ENCODE measurements at regions not wholly inside any gene's neighbourhood (a gene's known extent, or its start where the extent isn't known, plus 50 kb on each side); places are given as distances from the start of the nearest gene placed in this dataset.
"Not testable (repeated sequence)": the region's sequence is repeated elsewhere in the genome, so short reads cannot be mapped to it uniquely, and the experiment has no call there.

- not testable (repeated sequence) for DNase-seq (ENCODE audit: low read depth in 2 of 2)
Observed at GRCh38 chr7:35853194-35853593, 52.3 kb downstream of the SEPTIN7 start.

GRCh38 chr7:35854311-35854710 is 53.5 kb downstream of the SEPTIN7 start:
- DNase-seq (ENCODE audit: low read depth in 2 of 2): no peak

GRCh38 chr7:35856175-35856574 is 55.3 kb downstream of the SEPTIN7 start:
- DNase-seq (ENCODE audit: low read depth in 2 of 2): no peak

GRCh38 chr7:35860664-35861063 is 59.8 kb downstream of the SEPTIN7 start:
- no peak for DNase-seq (ENCODE audit: low read depth in 2 of 2)

GRCh38 chr7:35865287-35865686 is 64.4 kb downstream of the SEPTIN7 start:
- DNase-seq (ENCODE audit: low read depth in 2 of 2): no peak

GRCh38 chr7:35866186-35866585 is 65.3 kb downstream of the SEPTIN7 start:
- DNase-seq (ENCODE audit: low read depth in 2 of 2): no peak

GRCh38 chr7:35869117-35869516 is 68.3 kb downstream of the SEPTIN7 start:
- not testable (repeated sequence) for DNase-seq (ENCODE audit: low read depth in 2 of 2)

GRCh38 chr7:35869810-35870209 is 69.0 kb downstream of the SEPTIN7 start:
- DNase-seq (ENCODE audit: low read depth in 2 of 2): no peak

GRCh38 chr7:35871856-35872255 is 71.0 kb downstream of the SEPTIN7 start:
- DNase-seq (ENCODE audit: low read depth in 2 of 2): no peak

- no peak for DNase-seq (ENCODE audit: low read depth in 2 of 2)
Observed at GRCh38 chr7:35874886-35875285, 74.0 kb downstream of the SEPTIN7 start.

- no peak for DNase-seq (ENCODE audit: low read depth in 2 of 2)
Observed at GRCh38 chr7:35875292-35875691, 74.4 kb downstream of the SEPTIN7 start.

- DNase-seq (ENCODE audit: low read depth in 2 of 2): no peak
Observed at GRCh38 chr7:35878351-35878750, 77.5 kb downstream of the SEPTIN7 start.

- not testable (repeated sequence) for DNase-seq (ENCODE audit: low read depth in 2 of 2)
Observed at GRCh38 chr7:35887430-35887829, 86.6 kb downstream of the SEPTIN7 start.

GRCh38 chr7:35889001-35889400 is 88.1 kb downstream of the SEPTIN7 start:
- DNase-seq (ENCODE audit: low read depth in 2 of 2): no peak

- DNase-seq (ENCODE audit: low read depth in 2 of 2): no peak
Observed at GRCh38 chr7:35889870-35890269, 89.0 kb downstream of the SEPTIN7 start.

- DNase-seq (ENCODE audit: low read depth in 2 of 2): no peak
Observed at GRCh38 chr7:35891004-35891830, 90.4 kb downstream of the SEPTIN7 start.

GRCh38 chr7:35893649-35894048 is 92.8 kb downstream of the SEPTIN7 start:
- DNase-seq (ENCODE audit: low read depth in 2 of 2): no peak

- no peak for DNase-seq (ENCODE audit: low read depth in 2 of 2)
Observed at GRCh38 chr7:35894721-35895120, 93.9 kb downstream of the SEPTIN7 start.

GRCh38 chr7:35900651-35901050 is 99.8 kb downstream of the SEPTIN7 start:
- DNase-seq (ENCODE audit: low read depth in 2 of 2): no peak

- no peak for DNase-seq (ENCODE audit: low read depth in 2 of 2)
Observed at GRCh38 chr7:35905555-35905954, 104.7 kb downstream of the SEPTIN7 start.

- peak; percentile 16 to 49 for DNase-seq (ENCODE audit: low read depth in 2 of 2)
Observed at GRCh38 chr7:35906191-35906908, 105.5 kb downstream of the SEPTIN7 start.

GRCh38 chr7:35908331-35909216 is 107.7 kb downstream of the SEPTIN7 start:
- no peak for DNase-seq (ENCODE audit: low read depth in 2 of 2)

Measured in stimulated activated CD4-positive, alpha-beta T cell treated with anti-CD3 and anti-CD28 coated beads, Interleukin-15, amount 100 ng/mL, for 48 hours (primary cell).